Ectodermal cell (in vitro differentiated cells): ENCODE measurements at regions not wholly inside any gene's neighbourhood (a gene's known extent, or its start where the extent isn't known, plus 50 kb on each side); places are given as distances from the start of the nearest gene placed in this dataset.

ENCODE experiments used
- H3K27ac ChIP-seq: 2 replicates; pipeline ENCODE4 v1.7.0; 2013; ENCODE audit warnings: mild to moderate bottlenecking, low read depth, low read length; ENCODE audit not compliant: insufficient read depth, poor library complexity, severe bottlenecking
- H3K27me3 ChIP-seq: 2 replicates; pipeline ENCODE4 v1.7.0; 2013; ENCODE audit warnings: mild to moderate bottlenecking, low read length; ENCODE audit not compliant: insufficient read depth, control insufficient read depth, poor library complexity, severe bottlenecking
- H3K36me3 ChIP-seq: one replicate; pipeline ENCODE4 v1.7.0; 2013; ENCODE audit warnings: low read length; ENCODE audit not compliant: control insufficient read depth, insufficient read depth
- H3K4me1 ChIP-seq: one replicate; pipeline ENCODE4 v1.7.0; 2013; ENCODE audit warnings: low read length; ENCODE audit not compliant: control insufficient read depth, insufficient read depth
- H3K4me3 ChIP-seq: 2 replicates; pipeline ENCODE4 v1.7.0; 2013; ENCODE audit warnings: low read depth, low read length, control low read depth; ENCODE audit not compliant: insufficient read depth
- H3K9me3 ChIP-seq: 2 replicates; pipeline ENCODE4 v1.7.0; 2013; ENCODE audit warnings: mild to moderate bottlenecking, low read length, moderate library complexity; ENCODE audit not compliant: control insufficient read depth
- WGBS, 2 experiments: methylation state at CpG; one replicate each; pipeline ENCODE4 v1.1.7; 2013; ENCODE audit warnings: missing lambda C conversion rate in 2 of 2; 5-methylcytosine and 5-hydroxymethylcytosine counted together

DNA sequence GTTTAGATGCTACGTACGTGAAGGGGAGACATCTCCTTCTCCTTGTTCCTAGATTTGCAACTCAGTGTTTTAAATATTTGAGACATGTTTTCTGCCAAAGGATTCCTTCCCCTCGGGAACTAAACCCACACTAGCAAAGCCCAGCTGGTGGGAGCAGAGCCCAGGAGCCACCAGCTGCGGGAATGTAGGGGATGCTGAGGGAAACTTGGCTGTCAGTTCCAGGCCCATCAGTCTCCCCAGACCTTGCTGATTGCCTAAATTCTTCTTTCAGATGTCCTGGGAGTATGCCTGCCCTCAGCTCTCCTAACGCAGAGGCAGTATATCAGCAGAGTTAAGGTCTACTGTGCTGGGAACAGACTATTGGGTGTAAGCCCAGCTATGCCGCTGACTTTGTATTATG lies 630.0 kb upstream of the TENM3 start:
- Histone ChIP-seq H3K4me1 (no peaks in the 10 kb centered on the region), H3K27ac (no peak overlapping the region), H3K27me3 (no peaks in the 10 kb centered on the region), H3K9me3 (no peaks in the 10 kb centered on the region), H3K36me3 (no peaks in the 10 kb centered on the region), H3K4me3 (no peak overlapping the region)
- 86 to 89% methylated on average over 6 of the region's 6 CpGs for WGBS, 2 experiments

DNA sequence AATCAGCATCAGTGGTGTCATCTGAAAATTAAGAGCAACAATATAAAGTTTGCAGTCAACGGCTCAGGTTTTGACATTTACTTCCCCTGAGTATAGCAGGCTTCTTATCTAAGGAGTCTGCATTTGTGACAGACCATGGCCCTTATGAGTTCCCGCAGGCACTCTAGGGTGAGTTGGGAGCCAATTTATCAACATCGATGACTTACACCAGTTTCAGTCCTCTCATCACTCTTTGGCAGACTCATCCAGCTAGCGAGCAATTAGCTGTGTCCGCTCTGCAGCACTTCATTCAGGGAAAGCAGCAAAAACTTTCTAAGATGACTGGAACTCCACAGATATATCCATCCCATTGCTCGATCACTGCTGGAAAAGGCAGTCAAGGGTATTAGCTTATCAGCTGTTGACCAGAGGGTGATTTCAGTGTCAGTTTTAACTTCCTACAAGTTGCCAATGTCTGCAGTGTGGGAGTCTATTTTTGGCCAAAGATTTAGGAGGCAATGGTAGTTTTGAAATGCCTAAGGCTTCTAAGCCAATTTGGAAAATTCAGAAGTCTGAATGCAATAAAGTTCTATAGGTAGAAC lies 625.1 kb upstream of the TENM3 start:
- no peak overlapping the region for H3K4me3 ChIP-seq
- no peak overlapping the region for H3K27ac ChIP-seq
- H3K9me3 ChIP-seq = no peaks in the 10 kb centered on the region
- WGBS, 2 experiments = 96 to 98% methylated on average over 6 of the region's 6 CpGs
- H3K4me1 ChIP-seq = no peaks in the 10 kb centered on the region
- H3K36me3 ChIP-seq = no peaks in the 10 kb centered on the region
- H3K27me3 ChIP-seq = no peaks in the 10 kb centered on the region

DNA sequence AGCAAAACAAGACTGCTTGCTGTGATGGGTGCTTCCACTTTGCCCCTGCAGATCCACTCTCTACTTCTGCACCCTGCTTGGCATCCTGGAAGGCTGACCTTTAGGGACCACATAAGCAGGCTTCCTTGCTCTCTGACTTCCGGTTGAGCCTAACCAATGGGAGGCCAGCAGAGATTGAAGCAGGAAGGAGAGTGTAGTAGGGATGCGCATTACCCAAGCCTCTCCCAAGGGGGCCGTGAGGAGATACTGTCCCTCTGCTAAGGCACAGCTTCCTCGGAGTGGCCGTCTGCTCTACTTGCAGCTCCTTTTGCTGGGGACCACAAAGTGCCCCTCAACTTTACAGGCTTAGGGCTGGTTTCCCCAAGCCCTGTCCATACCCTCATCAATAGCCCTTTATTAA lies 624.3 kb upstream of the TENM3 start:
- H3K4me3 ChIP-seq = no peak overlapping the region
- H3K4me1 ChIP-seq = no peaks in the 10 kb centered on the region
- WGBS, 2 experiments = 84 to 87% methylated on average over 5 of the region's 5 CpGs
- no peaks in the 10 kb centered on the region for H3K36me3 ChIP-seq
- no peaks in the 10 kb centered on the region for H3K27me3 ChIP-seq
- no peak overlapping the region for H3K27ac ChIP-seq
- H3K9me3 ChIP-seq = no peaks in the 10 kb centered on the region

DNA sequence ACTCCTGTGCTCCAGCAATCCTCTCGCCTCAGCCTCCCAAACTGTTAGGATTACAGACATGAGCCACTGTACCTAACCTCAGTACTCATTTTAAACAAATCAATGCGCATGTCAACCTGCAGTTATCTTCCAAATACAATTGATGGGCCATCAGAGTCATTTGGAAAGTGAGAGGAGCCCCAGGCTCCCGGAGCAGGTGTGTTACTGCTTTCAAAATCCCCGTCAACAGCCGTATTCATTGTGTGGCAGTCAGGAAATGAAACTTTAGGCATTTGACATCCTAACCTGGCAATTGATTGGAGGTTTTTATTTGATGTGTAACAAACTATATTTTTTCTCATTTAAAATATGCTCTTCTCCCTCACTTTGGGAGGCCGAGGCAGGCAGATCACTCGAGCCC lies 623.6 kb upstream of the TENM3 start:
- WGBS, 2 experiments = 91 to 94% methylated on average over 7 of the region's 7 CpGs
- no peaks in the 10 kb centered on the region for H3K27me3 ChIP-seq
- no peaks in the 10 kb centered on the region for H3K36me3 ChIP-seq
- H3K4me1 ChIP-seq = no peaks in the 10 kb centered on the region
- no peaks in the 10 kb centered on the region for H3K9me3 ChIP-seq
- no peak overlapping the region for H3K27ac ChIP-seq
- no peak overlapping the region for H3K4me3 ChIP-seq

DNA sequence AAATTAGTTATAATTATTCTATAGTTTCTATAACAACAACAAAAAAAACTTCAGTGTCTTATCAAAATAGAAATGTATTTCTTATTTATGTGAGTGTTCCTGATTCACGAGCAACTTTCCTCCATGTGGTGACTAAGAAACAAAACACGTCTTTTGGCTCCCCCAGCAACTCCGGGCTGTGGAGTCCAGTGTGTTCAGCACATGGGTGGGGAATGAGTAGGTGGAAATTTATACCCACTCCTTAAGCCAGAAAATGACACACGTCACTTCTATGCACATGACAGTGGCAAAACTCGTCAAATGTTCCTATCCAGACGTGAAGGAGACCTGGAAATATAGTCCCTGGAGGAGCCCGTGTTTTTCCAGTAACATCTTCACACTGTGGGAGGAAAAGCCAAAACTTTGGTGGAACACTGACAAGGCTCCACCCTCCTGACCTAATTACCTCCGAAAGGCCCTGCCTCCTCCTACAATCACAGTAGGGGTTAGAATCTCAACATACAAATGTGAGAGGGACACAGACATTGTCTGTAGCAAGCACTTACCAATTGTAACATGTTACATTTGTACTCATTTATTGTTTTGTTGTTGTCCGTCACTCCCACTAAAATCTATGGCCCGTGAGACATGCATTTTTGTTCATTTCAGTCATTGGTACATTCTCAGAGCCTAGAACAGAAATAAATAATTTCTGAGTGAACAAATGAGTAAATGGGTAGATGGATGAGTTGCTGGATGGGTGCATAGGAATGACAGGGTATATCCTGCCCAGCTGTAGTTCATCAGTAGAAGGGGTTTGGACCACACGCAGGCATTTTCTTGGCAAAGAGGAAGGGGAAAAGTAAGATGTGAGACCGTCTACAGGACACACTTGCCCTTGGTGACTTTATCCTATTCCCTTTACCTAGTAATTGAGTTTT lies 605.8 kb upstream of the TENM3 start:
- no peaks in the 10 kb centered on the region for H3K9me3 ChIP-seq
- 95% methylated on average over 10 to 11 of the region's 12 CpGs for WGBS, 2 experiments
- no peaks in the 10 kb centered on the region for H3K4me1 ChIP-seq
- H3K36me3 ChIP-seq = no peaks in the 10 kb centered on the region
- no peak overlapping the region for H3K27ac ChIP-seq
- H3K27me3 ChIP-seq = no peaks in the 10 kb centered on the region
- no peak overlapping the region for H3K4me3 ChIP-seq

DNA sequence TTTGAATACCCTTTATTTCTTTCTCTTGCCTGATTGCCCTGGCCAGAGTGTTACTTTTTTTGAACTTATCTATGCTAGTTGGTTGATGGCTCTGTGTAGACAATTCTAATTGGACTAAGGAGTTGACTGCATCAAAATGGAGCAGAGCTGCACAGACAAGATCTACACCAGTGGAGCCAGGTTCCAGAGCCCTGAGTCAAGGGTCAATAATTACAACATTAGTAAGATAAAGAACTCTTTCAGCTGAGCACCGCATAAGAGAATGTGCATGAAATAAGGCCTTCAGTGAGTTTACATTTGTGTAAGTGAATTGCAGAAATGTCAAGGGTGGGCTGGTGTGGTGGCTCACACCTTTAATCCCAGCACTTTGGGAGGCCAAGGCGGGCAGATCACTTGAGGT lies 599.7 kb upstream of the TENM3 start:
- H3K36me3 ChIP-seq = no peaks in the 10 kb centered on the region
- no peaks in the 10 kb centered on the region for H3K4me1 ChIP-seq
- H3K27me3 ChIP-seq = no peaks in the 10 kb centered on the region
- no peak overlapping the region for H3K4me3 ChIP-seq
- 92 to 93% methylated on average over 2 of the region's 2 CpGs for WGBS, 2 experiments
- no peaks in the 10 kb centered on the region for H3K9me3 ChIP-seq
- no peak overlapping the region for H3K27ac ChIP-seq

DNA sequence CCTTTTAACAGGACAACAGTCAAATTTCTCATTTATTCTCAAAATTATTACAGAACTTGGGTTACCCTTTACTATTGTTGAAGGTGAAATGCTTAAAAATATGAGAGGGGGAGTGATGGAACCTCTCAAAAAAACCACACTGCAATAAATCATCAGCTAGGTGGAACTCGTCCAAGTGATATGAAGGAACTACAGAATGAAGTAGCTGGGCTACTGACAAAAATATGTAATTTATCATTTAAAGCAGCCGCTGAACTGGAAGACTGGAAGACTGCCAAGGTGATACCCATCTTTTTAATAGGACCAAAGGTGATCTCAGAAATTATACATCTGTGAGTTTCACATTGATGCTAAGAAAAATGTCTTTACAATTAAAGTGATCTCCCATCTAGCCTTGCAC lies 597.7 kb upstream of the TENM3 start:
- Histone ChIP-seq H3K27me3 (no peaks in the 10 kb centered on the region), H3K4me3 (no peak overlapping the region), H3K4me1 (no peaks in the 10 kb centered on the region), H3K9me3 (no peaks in the 10 kb centered on the region), H3K27ac (no peak overlapping the region), H3K36me3 (no peaks in the 10 kb centered on the region)
- WGBS, 2 experiments = 92 to 100% methylated on average over 2 of the region's 2 CpGs

DNA sequence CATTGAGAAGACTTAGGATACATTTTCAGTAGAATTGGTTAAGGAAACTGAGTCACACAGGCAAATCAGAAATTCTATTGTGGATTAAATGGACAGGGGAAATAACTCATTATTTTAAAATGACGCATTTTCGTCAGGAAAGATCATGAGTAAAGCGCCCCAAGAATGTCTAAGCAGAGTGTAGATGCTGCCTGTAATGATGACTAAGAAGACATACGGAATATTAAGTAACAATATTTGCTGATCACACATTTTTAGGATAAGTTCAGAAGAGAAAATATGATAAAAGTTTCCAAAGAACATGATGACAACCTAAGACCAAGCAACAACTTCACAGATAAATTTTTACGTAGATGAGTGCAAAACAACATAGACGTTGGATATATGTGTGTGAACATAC lies 596.3 kb upstream of the TENM3 start:
- Histone ChIP-seq H3K36me3 (no peaks in the 10 kb centered on the region), H3K27me3 (no peaks in the 10 kb centered on the region), H3K4me3 (no peak overlapping the region), H3K4me1 (no peaks in the 10 kb centered on the region), H3K27ac (no peak overlapping the region), H3K9me3 (no peaks in the 10 kb centered on the region)
- WGBS, 2 experiments = 89 to 99% methylated on average over 6 of the region's 6 CpGs

DNA sequence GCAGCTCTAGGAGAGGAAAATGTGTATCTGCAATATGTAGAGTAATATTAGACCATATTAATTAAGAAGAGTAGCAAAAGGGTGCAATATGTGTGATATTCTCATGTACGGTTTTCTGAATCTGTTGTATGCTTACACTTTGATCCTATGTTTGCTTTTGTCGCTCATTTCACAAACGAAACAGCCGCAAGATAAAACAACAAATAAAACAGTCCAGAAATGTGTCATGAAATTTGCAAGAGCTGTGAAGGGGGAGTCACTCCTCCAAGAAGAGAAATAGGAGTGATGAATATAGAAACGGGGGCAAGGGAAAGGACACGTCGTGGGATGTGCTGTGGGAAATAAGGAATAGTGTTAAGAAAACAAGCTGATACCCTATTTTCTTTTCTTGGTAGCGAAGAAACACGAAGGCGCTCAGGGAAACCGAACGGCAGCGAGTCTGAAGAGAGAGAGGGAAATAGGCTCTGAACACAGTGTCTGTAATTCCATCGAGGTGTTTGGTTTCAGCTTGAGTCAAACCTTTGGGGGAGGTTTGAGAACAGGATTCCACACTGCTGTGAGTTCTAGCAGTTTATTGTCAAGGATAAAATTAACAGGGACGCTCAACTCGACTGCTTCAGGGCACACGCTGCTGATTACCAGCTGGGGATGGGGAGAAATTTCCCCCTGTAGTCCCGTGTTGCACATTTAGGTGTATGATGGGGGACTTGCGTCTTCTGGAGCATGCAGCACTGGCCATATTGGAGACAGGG lies 595.6 kb upstream of the TENM3 start:
- Histone ChIP-seq H3K4me1 (no peaks in the 10 kb centered on the region), H3K27me3 (no peaks in the 10 kb centered on the region), H3K9me3 (no peaks in the 10 kb centered on the region), H3K27ac (no peak overlapping the region), H3K36me3 (no peaks in the 10 kb centered on the region), H3K4me3 (no peak overlapping the region)
- WGBS, 2 experiments = 91% methylated on average over 19 of the region's 19 CpGs
